Caco-2 (cell line): ENCODE measurements at regions not wholly inside any gene's neighbourhood (a gene's known extent, or its start where the extent isn't known, plus 50 kb on each side); places are given as distances from the start of the nearest gene placed in this dataset.

Source experiments
- BruUV-seq: library from RNA; stranded (reverse); fragments of 400-500 nt; replicated peaks from 2 replicates; lab custom pipeline; 2021; lab: Mats Ljungman, UMichigan
- CTCF ChIA-PET: fragments of 300-600 bp; sonication (Branson Sonifier 250); formaldehyde crosslinking; loops from one replicate; lab custom pipeline; 2022; ENCODE audit warnings: antibody characterized with exemption; lab: Charles Lee
- POLR2A ChIA-PET: fragments of 300-600 bp; sonication (Branson Sonifier 250); formaldehyde crosslinking; loops from one replicate; lab custom pipeline; 2022; ENCODE audit warnings: antibody characterized with exemption; lab: Charles Lee
- DNase-seq, 2 experiments: peaks; one replicate each; pipeline versions ENCODE4 v3.0.0 to v3.0.0-alpha.2; 2020 to 2022
- H3K27me3 ChIP-seq: replicated peaks from 2 replicates; pipeline ENCODE4 v1.6.0; 2011; ENCODE audit warnings: low read length; ENCODE audit not compliant: control insufficient read depth, insufficient read depth
- H3K36me3 ChIP-seq: 2 replicates; pipeline ENCODE4 v1.5.1; 2011; ENCODE audit warnings: low read length; ENCODE audit not compliant: control insufficient read depth, insufficient read depth
- H3K4me1 ChIP-seq: fragments of 250-450 bp; sonication (Bioruptor Pico); 2 replicates; pipeline ENCODE4 v1.5.1; 2020; ENCODE audit warnings: mild to moderate bottlenecking
- H3K4me3 ChIP-seq: 2 replicates; pipeline ENCODE4 v1.5.1; 2011; ENCODE audit warnings: low read depth, mild to moderate bottlenecking, control low read depth, low read length
- H3K9me3 ChIP-seq: fragments of 250-450 bp; sonication (Bioruptor Pico); 2 replicates; pipeline ENCODE4 v1.5.1; 2020; ENCODE audit warnings: mild to moderate bottlenecking, moderate library complexity
- H3K27ac Mint-ChIP-seq: one replicate; pipeline ENCODE4 v1.8.0; 2022; ENCODE audit warnings: mixed read lengths; ENCODE audit not compliant: unreplicated experiment
- H3K27me3 Mint-ChIP-seq: one replicate; pipeline ENCODE4 v1.8.0; 2022; ENCODE audit warnings: mixed read lengths; ENCODE audit not compliant: insufficient read depth, unreplicated experiment
- H3K36me3 Mint-ChIP-seq: one replicate; pipeline ENCODE4 v1.8.0; 2022; ENCODE audit warnings: mild to moderate bottlenecking, mixed read lengths; ENCODE audit not compliant: insufficient read depth, unreplicated experiment
- H3K4me1 Mint-ChIP-seq: one replicate; pipeline ENCODE4 v1.8.0; 2022; ENCODE audit warnings: low read depth, mixed read lengths; ENCODE audit not compliant: unreplicated experiment
- H3K4me3 Mint-ChIP-seq: one replicate; pipeline ENCODE4 v1.8.0; 2022; ENCODE audit warnings: mild to moderate bottlenecking, moderate library complexity, mixed read lengths; ENCODE audit not compliant: unreplicated experiment
- H3K9me3 Mint-ChIP-seq: one replicate; pipeline ENCODE4 v1.8.0; 2022; ENCODE audit warnings: mixed read lengths; ENCODE audit not compliant: unreplicated experiment
- intact Hi-C: fragments of 100-400 bp; cut with micrococcal nuclease; formaldehyde crosslinking; loops from one replicate; pipeline ENCODE4 v1.10.0; 2022; ENCODE audit not compliant: unreplicated experiment
- TF ChIP-seq, protein P1 (sequence below), 2 experiments: fragments of 200-600 bp in 1 of 2; IDR thresholded peaks; 1 replicate in 1 of 2; 2 replicates in 1 of 2; pipeline versions ENCODE4 v1.5.1 to v1.8.0; 2011 to 2022; ENCODE audit warnings: antibody characterized with exemption in 1 of 2, control low read depth in 1 of 2, inconsistent platforms in 1 of 2, low read depth in 1 of 2, low read length in 1 of 2, mild to moderate bottlenecking in 1 of 2, moderate library complexity in 1 of 2; ENCODE audit not compliant: insufficient read depth in 1 of 2, severe bottlenecking in 1 of 2, unreplicated experiment in 1 of 2

DNA sequence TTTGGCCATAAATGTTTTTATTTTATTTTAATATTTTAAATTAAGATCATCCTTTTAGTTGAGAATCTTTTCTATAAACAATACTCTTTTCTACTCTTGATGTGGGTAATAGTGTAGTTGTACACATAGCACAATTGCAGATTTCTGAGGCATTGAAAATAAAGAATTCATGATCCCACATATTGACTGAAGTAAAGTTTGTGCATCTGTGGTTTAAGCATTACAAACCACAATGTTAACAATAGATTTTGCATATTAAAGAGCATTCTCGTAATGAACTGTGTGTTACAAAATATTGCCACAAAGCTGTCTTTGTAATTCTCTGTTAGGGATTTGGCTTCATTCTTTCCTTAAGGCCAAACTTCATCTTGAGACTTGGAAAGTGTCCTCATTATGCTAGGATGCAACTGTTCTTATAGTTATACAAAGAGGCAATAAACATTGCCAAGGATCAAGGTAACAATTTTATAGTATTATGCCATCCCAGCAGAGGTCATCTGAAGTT, 256.8 kb downstream of the OLFM3 start:
- H3K9me3 Mint-ChIP-seq: no peaks in the 10 kb centered on the region
- Histone ChIP-seq H3K4me3 (no peak overlapping the region), H3K9me3 (no peaks in the 10 kb centered on the region), H3K27me3 (no peaks in the 10 kb centered on the region), H3K4me1 (no peaks in the 10 kb centered on the region), H3K36me3 (no peaks in the 10 kb centered on the region)
- BruUV-seq: no TSS peak
- TF ChIP-seq, protein P1, sequence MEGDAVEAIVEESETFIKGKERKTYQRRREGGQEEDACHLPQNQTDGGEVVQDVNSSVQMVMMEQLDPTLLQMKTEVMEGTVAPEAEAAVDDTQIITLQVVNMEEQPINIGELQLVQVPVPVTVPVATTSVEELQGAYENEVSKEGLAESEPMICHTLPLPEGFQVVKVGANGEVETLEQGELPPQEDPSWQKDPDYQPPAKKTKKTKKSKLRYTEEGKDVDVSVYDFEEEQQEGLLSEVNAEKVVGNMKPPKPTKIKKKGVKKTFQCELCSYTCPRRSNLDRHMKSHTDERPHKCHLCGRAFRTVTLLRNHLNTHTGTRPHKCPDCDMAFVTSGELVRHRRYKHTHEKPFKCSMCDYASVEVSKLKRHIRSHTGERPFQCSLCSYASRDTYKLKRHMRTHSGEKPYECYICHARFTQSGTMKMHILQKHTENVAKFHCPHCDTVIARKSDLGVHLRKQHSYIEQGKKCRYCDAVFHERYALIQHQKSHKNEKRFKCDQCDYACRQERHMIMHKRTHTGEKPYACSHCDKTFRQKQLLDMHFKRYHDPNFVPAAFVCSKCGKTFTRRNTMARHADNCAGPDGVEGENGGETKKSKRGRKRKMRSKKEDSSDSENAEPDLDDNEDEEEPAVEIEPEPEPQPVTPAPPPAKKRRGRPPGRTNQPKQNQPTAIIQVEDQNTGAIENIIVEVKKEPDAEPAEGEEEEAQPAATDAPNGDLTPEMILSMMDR (IDR thresholded peaks at IDR 0.05; ENCODE audit: insufficient read depth in 1 of 2, low read depth in 1 of 2, low read length in 1 of 2, severe bottlenecking in 1 of 2, unreplicated experiment in 1 of 2): no peak
- no peaks in the 10 kb centered on the region for H3K36me3 Mint-ChIP-seq
- DNase-seq: no peak
- no peak overlapping the region for H3K4me3 Mint-ChIP-seq
- CTCF ChIA-PET: no interaction called here
- intact Hi-C loops: no loop called here
- H3K27me3 Mint-ChIP-seq: no peaks in the 10 kb centered on the region
- no peak overlapping the region for H3K27ac Mint-ChIP-seq
- POLR2A ChIA-PET: no interaction called here
- no peaks in the 10 kb centered on the region for H3K4me1 Mint-ChIP-seq

DNA sequence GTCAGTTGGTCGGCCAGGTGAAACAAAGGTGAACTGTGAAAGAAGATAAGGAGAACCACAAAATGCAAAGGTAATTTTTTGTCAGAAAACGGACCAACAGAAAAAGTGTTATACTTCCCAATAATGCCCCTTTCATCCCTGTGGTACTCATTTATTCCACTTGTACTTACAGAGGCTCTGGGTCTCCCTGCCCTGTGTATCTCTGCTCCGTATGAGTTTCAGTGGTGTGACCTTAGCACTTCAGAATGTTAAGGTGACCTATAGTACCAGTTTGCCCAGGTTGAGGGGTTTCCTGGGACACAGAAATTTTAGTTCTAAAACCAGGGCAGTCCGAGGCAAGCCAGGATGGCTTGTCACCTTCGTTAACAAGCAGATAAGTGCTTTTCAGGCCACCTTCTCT, 254.8 kb downstream of the OLFM3 start:
- intact Hi-C loops: no loop called here
- H3K27ac Mint-ChIP-seq: no peak overlapping the region

DNA sequence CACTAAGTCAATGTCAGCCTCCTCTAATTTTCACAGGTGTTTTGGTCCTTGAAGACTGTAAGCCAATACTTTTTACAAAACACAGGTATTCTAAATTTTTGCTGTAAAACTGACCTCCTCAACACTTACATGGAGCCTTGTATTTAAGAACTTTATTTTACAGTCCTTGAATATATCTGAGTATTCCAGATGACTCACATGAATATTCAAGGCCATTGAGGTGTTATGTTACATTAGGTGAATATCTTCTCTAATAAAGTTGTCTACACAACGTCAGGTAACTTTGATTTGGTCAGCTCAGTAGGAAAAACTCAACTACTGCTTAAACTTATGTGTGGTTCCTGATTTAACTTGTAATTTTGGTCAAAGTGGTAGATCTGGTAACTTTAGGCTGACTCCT, 254.2 kb downstream of the OLFM3 start:
- no peak overlapping the region for H3K27ac Mint-ChIP-seq
- H3K36me3 Mint-ChIP-seq: no peaks in the 10 kb centered on the region
- CTCF ChIA-PET: no interaction called here
- no peaks in the 10 kb centered on the region for H3K4me1 ChIP-seq
- H3K9me3 ChIP-seq: no peaks in the 10 kb centered on the region
- no peak overlapping the region for H3K4me3 Mint-ChIP-seq
- H3K27me3 ChIP-seq: no peaks in the 10 kb centered on the region
- no TSS peak for BruUV-seq
- intact Hi-C loops: no loop called here
- DNase-seq: no peak
- no peak overlapping the region for H3K4me3 ChIP-seq
- peaks cover 3% of the 10 kb centered on the region for H3K27me3 Mint-ChIP-seq
- no peaks in the 10 kb centered on the region for H3K9me3 Mint-ChIP-seq
- POLR2A ChIA-PET: no interaction called here
- TF ChIP-seq, protein P1 (IDR thresholded peaks at IDR 0.05; ENCODE audit: insufficient read depth in 1 of 2, low read depth in 1 of 2, low read length in 1 of 2, severe bottlenecking in 1 of 2, unreplicated experiment in 1 of 2): no peak
- no peaks in the 10 kb centered on the region for H3K36me3 ChIP-seq
- H3K4me1 Mint-ChIP-seq: no peaks in the 10 kb centered on the region

More for the DNA sequence above, 254.8 kb downstream of the OLFM3 start:
- H3K27me3 Mint-ChIP-seq: peaks cover 3% of the 10 kb centered on the region
- no peaks in the 10 kb centered on the region for H3K36me3 Mint-ChIP-seq
- ChIA-PET CTCF (no interaction called here), POLR2A (no interaction called here)
- TF ChIP-seq, protein P1 (IDR thresholded peaks at IDR 0.05; ENCODE audit: insufficient read depth in 1 of 2, low read depth in 1 of 2, low read length in 1 of 2, severe bottlenecking in 1 of 2, unreplicated experiment in 1 of 2): no peak
- H3K27me3 ChIP-seq: no peaks in the 10 kb centered on the region
- no peaks in the 10 kb centered on the region for H3K9me3 ChIP-seq
- H3K4me1 ChIP-seq: no peaks in the 10 kb centered on the region
- no peaks in the 10 kb centered on the region for H3K9me3 Mint-ChIP-seq
- DNase-seq: no peak
- H3K4me1 Mint-ChIP-seq: no peaks in the 10 kb centered on the region
- H3K4me3 Mint-ChIP-seq: no peak overlapping the region
- no peaks in the 10 kb centered on the region for H3K36me3 ChIP-seq
- no TSS peak for BruUV-seq
- H3K4me3 ChIP-seq: no peak overlapping the region
